GM13977 (cell line): ENCODE measurements at regions not wholly inside any gene's neighbourhood (a gene's known extent, or its start where the extent isn't known, plus 50 kb on each side); places are given as distances from the start of the nearest gene placed in this dataset.
"Not testable (repeated sequence)": the region's sequence is repeated elsewhere in the genome, so short reads cannot be mapped to it uniquely, and the experiment has no call there.

Source experiments
- DNase-seq: peaks from one replicate; pipeline ENCODE4 v3.0.0; 2012; ENCODE audit warnings: low spot score
- in situ Hi-C: fragments of 300-500 bp; cut with MboI; formaldehyde crosslinking; loops from one replicate; pipeline ENCODE4 v1.12.0; 2022; ENCODE audit warnings: low sequenced_read_pairs, low pct_unique_long_range_greater_than_20kb, mixed read lengths, inconsistent platforms; ENCODE audit not compliant: unreplicated experiment
- TF ChIP-seq, protein P1 (sequence below): IDR thresholded peaks from 2 replicates; pipeline ENCODE4 v1.5.1; 2012; ENCODE audit warnings: mild to moderate bottlenecking, control low read depth; ENCODE audit not compliant: insufficient read depth; ENCODE audit errors: extremely low read depth, missing control alignments

DNA sequence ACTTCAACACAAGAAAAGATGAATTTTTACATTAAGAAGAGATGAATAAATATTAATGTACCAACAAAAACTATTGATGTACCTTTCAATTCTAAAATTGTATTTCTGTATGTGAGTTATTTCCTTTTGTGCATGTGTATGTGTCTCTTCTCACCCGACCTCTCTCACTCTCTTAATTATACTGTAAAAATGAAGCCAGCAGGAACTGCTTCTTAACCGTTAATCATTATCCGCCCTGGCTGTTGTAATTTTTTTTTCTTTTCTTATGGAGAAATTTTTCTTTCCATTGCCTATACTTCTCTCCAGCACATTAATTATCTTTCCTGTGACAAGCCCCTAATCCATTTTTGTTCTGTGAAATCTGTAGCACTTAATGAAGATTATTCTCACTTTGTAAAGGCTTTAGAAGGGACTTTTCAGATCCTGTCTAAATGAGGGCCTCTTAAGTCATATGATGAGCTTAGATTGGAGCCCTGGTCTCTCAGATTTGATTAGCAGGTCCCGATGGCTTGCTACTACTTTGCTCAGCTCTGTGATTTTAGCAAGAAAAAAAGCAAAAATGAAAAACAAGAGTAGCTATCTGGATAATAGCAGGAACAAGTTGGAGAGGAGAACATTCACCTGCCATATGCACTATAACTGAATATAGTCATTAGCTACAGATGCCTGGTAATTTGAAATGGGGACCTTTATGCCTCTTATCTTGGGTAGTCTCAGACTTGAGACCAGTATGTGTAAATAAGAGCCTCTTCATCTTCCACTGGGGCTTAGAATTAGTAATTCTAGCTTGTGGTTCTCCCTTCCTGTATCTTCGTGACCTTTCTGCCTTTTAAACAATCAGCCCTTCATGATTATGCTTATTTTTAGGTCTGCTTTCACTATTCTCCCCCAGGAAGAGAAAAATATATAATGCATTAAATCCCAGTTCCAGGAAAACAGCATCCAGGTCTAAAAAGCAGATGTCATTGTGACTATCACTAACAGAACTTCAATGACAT is 80.0 kb upstream of the COL1A2 start:
- DNase-seq, result no peak
- in situ Hi-C loops, result no loop called here

GRCh38 chr7:94321138-94321537 is 73.6 kb upstream of the COL1A2 start:
- DNase-seq, in situ Hi-C loops: not testable (repeated sequence)

More for the DNA sequence above, 80.0 kb upstream of the COL1A2 start:
- TF ChIP-seq, protein P1, sequence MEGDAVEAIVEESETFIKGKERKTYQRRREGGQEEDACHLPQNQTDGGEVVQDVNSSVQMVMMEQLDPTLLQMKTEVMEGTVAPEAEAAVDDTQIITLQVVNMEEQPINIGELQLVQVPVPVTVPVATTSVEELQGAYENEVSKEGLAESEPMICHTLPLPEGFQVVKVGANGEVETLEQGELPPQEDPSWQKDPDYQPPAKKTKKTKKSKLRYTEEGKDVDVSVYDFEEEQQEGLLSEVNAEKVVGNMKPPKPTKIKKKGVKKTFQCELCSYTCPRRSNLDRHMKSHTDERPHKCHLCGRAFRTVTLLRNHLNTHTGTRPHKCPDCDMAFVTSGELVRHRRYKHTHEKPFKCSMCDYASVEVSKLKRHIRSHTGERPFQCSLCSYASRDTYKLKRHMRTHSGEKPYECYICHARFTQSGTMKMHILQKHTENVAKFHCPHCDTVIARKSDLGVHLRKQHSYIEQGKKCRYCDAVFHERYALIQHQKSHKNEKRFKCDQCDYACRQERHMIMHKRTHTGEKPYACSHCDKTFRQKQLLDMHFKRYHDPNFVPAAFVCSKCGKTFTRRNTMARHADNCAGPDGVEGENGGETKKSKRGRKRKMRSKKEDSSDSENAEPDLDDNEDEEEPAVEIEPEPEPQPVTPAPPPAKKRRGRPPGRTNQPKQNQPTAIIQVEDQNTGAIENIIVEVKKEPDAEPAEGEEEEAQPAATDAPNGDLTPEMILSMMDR, result no peak

DNA sequence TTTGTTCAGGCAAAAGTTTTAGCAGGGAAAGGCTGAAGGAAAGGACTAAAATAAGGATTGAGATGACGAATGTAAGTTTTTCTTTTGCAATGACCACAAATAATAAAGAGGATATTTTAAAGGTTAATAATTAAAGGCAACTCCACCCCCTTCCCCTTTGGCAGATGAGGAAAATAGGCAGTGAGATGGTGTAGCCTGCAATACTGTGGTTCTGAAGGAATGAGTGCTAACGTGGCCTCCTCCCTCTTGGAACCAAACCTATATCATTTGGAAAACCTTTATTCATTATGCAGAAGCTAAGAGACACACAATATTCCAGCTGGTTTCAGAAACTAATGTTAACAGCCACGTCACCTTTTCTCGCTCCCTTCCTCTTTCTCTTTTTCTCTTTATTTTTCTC is 70.9 kb upstream of the COL1A2 start:
- in situ Hi-C loops, result no loop called here
- TF ChIP-seq, protein P1, result no peak
- no peak for DNase-seq

GRCh38 chr7:94324380-94325121 is 70.1 kb upstream of the COL1A2 start:
- in situ Hi-C loops, result no loop called here
- no peak for DNase-seq
- TF ChIP-seq, protein P1, result no peak

- in situ Hi-C loops, result no loop called here
- no peak for DNase-seq
- TF ChIP-seq, protein P1, result no peak
Measured at GRCh38 chr7:94325122-94325475, 69.6 kb upstream of the COL1A2 start.

DNA sequence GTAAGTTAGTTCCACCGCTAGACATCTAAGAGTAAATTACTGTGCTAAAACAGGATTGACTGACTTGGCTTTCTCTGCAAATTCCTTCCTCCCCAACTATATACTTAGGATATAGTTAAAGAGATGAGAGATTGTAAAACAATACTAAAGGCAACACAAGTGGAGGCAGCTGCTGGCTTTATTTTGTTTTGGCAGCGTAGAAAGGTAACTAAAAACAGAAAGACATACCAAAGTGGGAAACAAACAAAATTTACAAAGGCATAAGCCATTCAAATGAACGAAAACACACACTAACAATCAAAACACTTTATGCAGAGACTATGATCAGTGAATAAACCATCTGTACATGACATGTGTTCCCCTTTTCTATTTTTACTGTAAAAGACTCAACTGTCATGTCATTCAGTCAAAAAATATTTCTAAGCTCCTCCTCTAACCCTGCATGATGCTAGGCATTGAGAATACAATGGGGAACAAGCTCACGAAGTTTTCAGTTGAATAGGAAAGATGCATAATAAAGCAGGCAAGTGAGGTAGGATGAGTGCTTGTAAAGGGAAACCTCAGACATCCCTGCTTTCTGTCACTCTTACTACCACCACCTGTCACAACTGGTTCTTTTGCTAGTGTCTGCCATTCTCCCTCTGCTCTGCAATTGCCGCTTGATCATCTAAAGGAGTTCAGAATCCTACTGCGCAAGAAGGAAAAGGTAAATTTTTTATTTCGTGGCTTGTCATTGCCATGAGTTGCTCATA is 64.2 kb upstream of the COL1A2 start:
- in situ Hi-C loops, result no loop called here

More for the DNA sequence above, 64.2 kb upstream of the COL1A2 start:
- TF ChIP-seq, protein P1, result no peak
- DNase-seq, result no peak
